Skeletal muscle satellite cell (primary cell): ENCODE measurements at regions not wholly inside any gene's neighbourhood (a gene's known extent, or its start where the extent isn't known, plus 50 kb on each side); places are given as distances from the start of the nearest gene placed in this dataset.
"Not testable (repeated sequence)": the region's sequence is repeated elsewhere in the genome, so short reads cannot be mapped to it uniquely, and the experiment has no call there.

Experiments
- H3K27me3 ChIP-seq: 2 replicates; pipeline ENCODE4 v1.7.0; 2013; ENCODE audit warnings: low read length; ENCODE audit not compliant: control insufficient read depth, insufficient read depth
- H3K36me3 ChIP-seq: 2 replicates; pipeline ENCODE4 v1.7.0; 2013; ENCODE audit warnings: mild to moderate bottlenecking, control low read depth, low read length; ENCODE audit not compliant: insufficient read depth
- H3K4me1 ChIP-seq: 2 replicates; pipeline ENCODE4 v1.7.0; 2013; ENCODE audit warnings: low read length; ENCODE audit not compliant: control insufficient read depth, insufficient read depth
- H3K4me2 ChIP-seq: 2 replicates; pipeline ENCODE4 v1.7.0; 2013; ENCODE audit warnings: mild to moderate bottlenecking, low read length
- H3K4me3 ChIP-seq: 2 replicates; pipeline ENCODE4 v1.7.0; 2013; ENCODE audit warnings: low read length
- H3K9ac ChIP-seq: 2 replicates; pipeline ENCODE4 v1.7.0; 2013; ENCODE audit warnings: mild to moderate bottlenecking, low read depth, low read length, moderate library complexity
- H3K9me3 ChIP-seq: replicated peaks from 2 replicates; pipeline ENCODE4 v1.7.0; 2013; ENCODE audit warnings: mild to moderate bottlenecking, control low read depth, low read length

- Histone ChIP-seq H3K4me1 (no peaks in the 10 kb centered on the region), H3K27me3 (no peaks in the 10 kb centered on the region), H3K9ac (no peak overlapping the region), H3K4me3 (no peak overlapping the region), H3K9me3 (no peaks in the 10 kb centered on the region), H3K36me3 (no peaks in the 10 kb centered on the region), H3K4me2 (no peak overlapping the region)
Observed at GRCh38 chr13:75986818-75987217, 350.7 kb downstream of the LMO7 start.

GRCh38 chr13:75985132-75985531, 349.0 kb downstream of the LMO7 start:
- Histone ChIP-seq H3K4me3 (no peak overlapping the region), H3K9ac (no peak overlapping the region), H3K4me1 (no peaks in the 10 kb centered on the region), H3K27me3 (no peaks in the 10 kb centered on the region), H3K9me3 (no peaks in the 10 kb centered on the region), H3K36me3 (no peaks in the 10 kb centered on the region), H3K4me2 (no peak overlapping the region)

GRCh38 chr13:75978818-75979217, 342.7 kb downstream of the LMO7 start:
- H3K4me2 ChIP-seq: no peak overlapping the region
- H3K4me1 ChIP-seq: no peaks in the 10 kb centered on the region
- no peak overlapping the region for H3K9ac ChIP-seq
- H3K36me3 ChIP-seq: no peaks in the 10 kb centered on the region
- H3K4me3 ChIP-seq: no peak overlapping the region
- no peaks in the 10 kb centered on the region for H3K9me3 ChIP-seq
- H3K27me3 ChIP-seq: no peaks in the 10 kb centered on the region

DNA sequence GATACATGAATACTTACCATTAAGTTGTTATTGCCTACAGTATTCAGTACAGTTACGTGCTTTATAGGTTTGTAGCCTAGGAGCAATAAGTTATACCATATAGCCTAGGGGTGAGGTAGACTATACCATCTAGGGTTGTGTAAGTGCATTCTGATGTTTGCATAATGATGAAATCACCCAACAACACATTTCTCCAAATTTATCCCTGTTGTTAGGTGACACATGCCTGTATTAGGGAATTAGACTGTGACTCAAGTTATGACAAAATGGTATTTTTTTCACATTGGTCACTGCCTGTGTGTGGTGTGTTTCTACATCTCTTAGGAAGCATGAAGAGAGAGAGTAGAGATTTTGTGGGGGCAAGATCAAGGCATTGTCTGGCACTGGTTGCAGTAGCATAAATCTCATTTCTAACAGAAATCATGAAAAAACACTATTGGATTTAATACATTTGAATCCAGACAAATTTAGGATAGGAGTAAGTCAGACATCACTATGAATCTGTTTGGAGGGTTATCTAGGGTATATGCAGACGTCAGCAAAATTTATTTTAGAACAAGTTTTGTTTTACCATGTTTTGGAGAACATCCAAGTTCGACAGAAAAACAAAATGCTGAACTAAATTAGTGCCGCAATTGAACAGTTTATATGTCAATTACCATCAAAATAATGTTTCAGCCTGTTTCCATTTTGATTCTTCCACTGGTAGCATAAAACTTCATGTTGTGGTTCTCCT, 332.1 kb downstream of the LMO7 start:
- Histone ChIP-seq H3K4me2 (no peak overlapping the region), H3K4me1 (peaks cover 4% of the 10 kb centered on the region), H3K27me3 (no peaks in the 10 kb centered on the region), H3K36me3 (no peaks in the 10 kb centered on the region), H3K9ac (no peak overlapping the region), H3K9me3 (no peaks in the 10 kb centered on the region), H3K4me3 (no peak overlapping the region)

DNA sequence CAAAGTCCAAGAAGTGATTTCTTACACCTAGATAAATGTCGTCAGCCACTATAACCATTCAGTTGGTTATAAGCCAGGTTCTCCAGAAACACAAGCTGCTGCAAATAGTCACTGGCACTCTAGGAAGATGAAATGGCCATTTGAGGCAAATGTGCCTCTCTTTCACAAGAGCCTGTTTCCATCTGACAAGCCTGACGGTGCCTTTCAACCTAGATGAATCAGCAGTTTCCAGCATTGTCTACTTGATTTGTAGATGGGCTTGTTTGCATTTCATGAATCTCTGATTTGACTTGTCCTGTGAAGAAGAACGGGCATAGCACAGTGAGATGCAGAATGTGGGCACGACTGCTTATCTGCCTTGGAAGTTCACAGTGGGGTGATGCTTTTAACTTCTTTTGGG, 327.2 kb downstream of the LMO7 start:
- no peak overlapping the region for H3K4me2 ChIP-seq
- no peak overlapping the region for H3K9ac ChIP-seq
- H3K27me3 ChIP-seq: no peaks in the 10 kb centered on the region
- H3K4me1 ChIP-seq: peaks cover under 1% of the 10 kb centered on the region
- H3K36me3 ChIP-seq: no peaks in the 10 kb centered on the region
- no peak overlapping the region for H3K4me3 ChIP-seq
- H3K9me3 ChIP-seq: no peaks in the 10 kb centered on the region

DNA sequence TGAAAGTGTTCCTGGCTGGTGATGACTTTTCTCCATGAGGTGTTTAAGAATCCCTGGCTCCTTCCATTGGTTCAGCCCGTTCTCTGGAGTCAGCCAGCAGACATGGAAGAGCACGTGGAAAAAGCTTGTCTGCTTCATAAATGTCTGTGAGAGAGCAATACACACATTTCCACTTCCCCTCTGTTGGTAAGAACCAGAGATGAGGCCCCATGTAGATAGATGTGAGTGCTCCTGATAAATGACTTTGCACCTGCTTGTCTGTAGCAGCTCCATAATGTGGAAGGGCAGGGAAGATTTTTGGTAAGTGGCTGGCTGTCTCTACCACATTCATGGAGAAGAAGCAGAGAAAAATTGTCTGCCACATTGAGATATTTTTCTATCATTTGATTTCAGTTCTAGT, 325.8 kb downstream of the LMO7 start:
- no peak overlapping the region for H3K4me3 ChIP-seq
- no peak overlapping the region for H3K9ac ChIP-seq
- H3K4me2 ChIP-seq: no peak overlapping the region
- H3K4me1 ChIP-seq: no peaks in the 10 kb centered on the region
- no peaks in the 10 kb centered on the region for H3K27me3 ChIP-seq
- H3K36me3 ChIP-seq: no peaks in the 10 kb centered on the region
- H3K9me3 ChIP-seq: no peaks in the 10 kb centered on the region

- Histone ChIP-seq H3K27me3 (no peaks in the 10 kb centered on the region), H3K9ac (no peak overlapping the region), H3K4me3 (no peak overlapping the region), H3K36me3 (no peaks in the 10 kb centered on the region), H3K9me3 (no peaks in the 10 kb centered on the region), H3K4me1 (no peaks in the 10 kb centered on the region), H3K4me2 (no peak overlapping the region)
Observed at GRCh38 chr13:75960538-75960994, 324.4 kb downstream of the LMO7 start.

DNA sequence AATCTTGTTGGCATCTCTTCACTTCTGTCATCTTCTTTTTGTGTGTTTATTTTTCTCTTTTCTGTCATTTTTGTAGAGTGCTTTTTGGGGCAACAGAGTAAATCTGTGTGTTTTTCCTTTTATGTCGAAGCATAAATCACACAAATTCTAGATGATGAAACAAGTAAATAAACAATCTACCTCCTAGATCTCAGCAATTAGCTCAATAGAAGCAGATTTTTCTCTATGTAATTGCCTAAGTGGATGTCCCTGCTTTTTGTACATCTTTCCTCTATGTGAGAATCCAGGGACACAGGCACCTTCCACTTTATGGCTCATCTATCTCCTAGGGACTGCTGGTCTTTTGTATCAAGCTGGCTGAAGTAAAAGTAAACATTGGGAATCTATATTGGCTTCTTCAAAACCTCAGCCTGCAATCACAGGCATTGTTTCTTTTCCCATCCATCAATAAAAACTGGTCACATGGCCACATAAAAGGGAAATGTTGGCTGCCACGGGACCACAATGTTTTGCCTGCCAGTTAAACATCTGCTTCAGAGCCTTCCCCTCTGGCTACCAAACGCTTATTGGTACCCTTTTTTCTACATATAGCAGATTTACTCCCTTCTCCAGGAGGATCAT, 323.8 kb downstream of the LMO7 start:
- no peaks in the 10 kb centered on the region for H3K27me3 ChIP-seq
- no peak overlapping the region for H3K9ac ChIP-seq
- H3K4me3 ChIP-seq: no peak overlapping the region
- H3K4me2 ChIP-seq: no peak overlapping the region
- no peaks in the 10 kb centered on the region for H3K36me3 ChIP-seq
- no peaks in the 10 kb centered on the region for H3K9me3 ChIP-seq
- no peaks in the 10 kb centered on the region for H3K4me1 ChIP-seq

GRCh38 chr13:75953589-75953988, 317.5 kb downstream of the LMO7 start:
- not testable (repeated sequence) for H3K9me3 ChIP-seq, H3K27me3 ChIP-seq, H3K9ac ChIP-seq

GRCh38 chr13:75947448-75947847, 311.3 kb downstream of the LMO7 start:
- Histone ChIP-seq H3K27me3 (no peaks in the 10 kb centered on the region), H3K4me3 (no peak overlapping the region), H3K36me3 (no peaks in the 10 kb centered on the region), H3K9me3 (no peaks in the 10 kb centered on the region), H3K4me1 (peaks cover 12% of the 10 kb centered on the region), H3K9ac (no peak overlapping the region), H3K4me2 (no peak overlapping the region)

More at GRCh38 chr13:75953589-75953988, 317.5 kb downstream of the LMO7 start:
- H3K4me2 ChIP-seq, H3K4me3 ChIP-seq, H3K4me1 ChIP-seq, H3K36me3 ChIP-seq: not testable (repeated sequence)

DNA sequence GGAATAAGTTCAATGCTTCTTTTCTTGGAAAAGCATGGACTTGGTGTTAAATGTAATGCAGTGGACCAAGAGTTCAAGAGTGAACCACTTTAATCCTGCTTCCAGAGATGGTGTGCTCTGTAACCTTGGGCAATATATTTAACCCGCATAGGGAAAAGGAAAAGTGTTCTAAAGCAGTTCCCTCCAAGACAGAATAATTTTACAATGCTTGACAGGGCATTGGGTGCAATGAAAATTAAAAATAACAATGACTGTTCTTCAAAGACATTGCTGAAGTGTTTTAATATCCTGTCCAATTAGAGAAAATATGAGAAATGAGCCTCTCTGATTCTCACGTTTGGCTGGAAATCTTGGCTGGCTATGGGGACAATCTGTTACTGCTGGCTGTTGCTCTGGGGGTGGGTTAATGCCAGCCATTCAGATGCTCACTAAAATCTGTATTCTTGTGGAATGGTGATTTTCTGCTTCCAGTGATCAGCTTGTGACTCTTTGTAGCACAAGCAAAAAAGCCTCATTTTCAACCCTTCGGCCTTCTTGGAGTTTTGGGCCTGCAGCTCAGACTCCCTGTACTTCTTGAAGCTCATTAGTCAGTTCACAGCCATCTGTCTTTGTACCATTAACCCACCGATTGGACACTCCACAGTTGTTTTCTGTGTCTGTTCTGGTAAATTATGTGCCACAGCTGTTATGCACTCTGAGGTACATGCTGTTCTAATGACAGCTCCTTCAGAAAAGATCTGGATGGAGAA, 310.6 kb downstream of the LMO7 start:
- H3K4me1 ChIP-seq: peaks cover 12% of the 10 kb centered on the region
- H3K9me3 ChIP-seq: no peaks in the 10 kb centered on the region
- no peaks in the 10 kb centered on the region for H3K36me3 ChIP-seq
- H3K4me2 ChIP-seq: no peak overlapping the region
- no peak overlapping the region for H3K4me3 ChIP-seq
- H3K9ac ChIP-seq: peak overlapping the region; percentile 26
- H3K27me3 ChIP-seq: no peaks in the 10 kb centered on the region
